ENCODE measurements at regions not wholly inside any gene's neighbourhood (a gene's known extent, or its start where the extent isn't known, plus 50 kb on each side); places are given as distances from the start of the nearest gene placed in this dataset.

- TF ChIP-seq CTCF (IDR thresholded peaks at IDR 0.05; ENCODE audit: low read length) (no peak), EZH2 (IDR thresholded peaks at IDR 0.05; ENCODE audit: borderline replicate concordance, low read length) (no peak)
Observed at GRCh38 chr2:78353168-78353567, 672.3 kb upstream of the REG3G start.

Measured in OCI-LY1 (cell line).